Gastroesophageal sphincter (tissue), 4 donors: ENCODE measurements at regions not wholly inside any gene's neighbourhood (a gene's known extent, or its start where the extent isn't known, plus 50 kb on each side); places are given as distances from the start of the nearest gene placed in this dataset.
"Not testable (repeated sequence)": the region's sequence is repeated elsewhere in the genome, so short reads cannot be mapped to it uniquely, and the experiment has no call there.

Source experiments
- ATAC-seq: fragments of 150-250 bp; one replicate; pipeline ENCODE4 v1.9.1; 2016; ENCODE audit warnings: mild to moderate bottlenecking, moderate library complexity
- H3K27ac ChIP-seq, 4 donors: fragments of 200-600 bp; sonication (generic) in 3 of 4; 1 replicate in 3 of 4; 2 replicates in 1 of 4; pipeline ENCODE4 v1.5.1; 2016 to 2019
- H3K27me3 ChIP-seq: fragments of 200-600 bp; sonication (generic); one replicate; pipeline ENCODE4 v1.5.1; 2019
- H3K36me3 ChIP-seq, 2 donors: fragments of 200-600 bp; sonication (generic); one replicate each; pipeline ENCODE4 v1.5.1; 2019; ENCODE audit warnings: control low read depth in 1 of 2
- H3K4me1 ChIP-seq, 3 donors: fragments of 200-600 bp; sonication (generic); 1 replicate in 2 of 3; 2 replicates in 1 of 3; pipeline ENCODE4 v1.5.1; 2016 to 2019; ENCODE audit warnings: control low read depth in 2 of 3
- H3K4me3 ChIP-seq, 2 donors: fragments of 200-600 bp; sonication (generic); one replicate each; pipeline ENCODE4 v1.5.1; 2019; ENCODE audit warnings: mild to moderate bottlenecking in 1 of 2, moderate library complexity in 1 of 2
- H3K9me3 ChIP-seq, 3 donors: fragments of 200-600 bp; sonication (generic); one replicate each; pipeline ENCODE4 v1.5.1; 2017 to 2019; ENCODE audit warnings: control low read depth in 2 of 3
- CTCF ChIP-seq, 4 experiments: fragments of 200-600 bp in 2 of 4; fragments of 450-650 bp in 2 of 4; sonication (generic) in 1 of 4; IDR thresholded peaks; one replicate each; pipeline ENCODE4 v1.5.1; 2017 to 2019; ENCODE audit warnings: antibody characterized with exemption in 4 of 4, mild to moderate bottlenecking in 2 of 4, moderate library complexity in 2 of 4
- EP300 ChIP-seq: sonication (generic); formaldehyde crosslinking; IDR thresholded peaks from one replicate; pipeline ENCODE4 v1.6.1; 2017; ENCODE audit warnings: antibody characterized with exemption, mild to moderate bottlenecking
- POLR2A ChIP-seq, 2 donors: fragments of 450-650 bp; IDR thresholded peaks; one replicate each; pipeline ENCODE4 v1.6.1; 2017; ENCODE audit warnings: antibody characterized with exemption in 2 of 2, mild to moderate bottlenecking in 2 of 2, moderate library complexity in 1 of 2
- POLR2AphosphoS5 ChIP-seq: sonication (generic); formaldehyde crosslinking; IDR thresholded peaks from one replicate; pipeline ENCODE4 v1.6.1; 2017; ENCODE audit warnings: antibody characterized with exemption
- WGBS, 2 donors: methylation state at CpG; one replicate each; pipeline ENCODE4 v1.1.5; 2018; ENCODE audit warnings: low coverage in 1 of 2; 5-methylcytosine and 5-hydroxymethylcytosine counted together

- ATAC-seq, result no peak
- no peaks in the 10 kb centered on the region for H3K27me3 ChIP-seq
- H3K36me3 ChIP-seq, result no peaks in the 10 kb centered on the region
- H3K27ac ChIP-seq, result no peak overlapping the region
- peaks cover 0 to 11% (median 6%) of the 10 kb centered on the region in 3 donors for H3K4me1 ChIP-seq
- WGBS, 2 donors, result 51 to 57% methylated on average over 1 to 4 of the region's 4 CpGs
- H3K9me3 ChIP-seq, result no peaks in the 10 kb centered on the region
- TF ChIP-seq POLR2AphosphoS5, result no peak
- TF ChIP-seq CTCF (IDR thresholded peaks at IDR 0.05), result no peak
- H3K4me3 ChIP-seq, result no peak overlapping the region
Measured at GRCh38 chr21:39073717-39074116, 109.5 kb downstream of the PSMG1 start.

- Histone ChIP-seq H3K27ac (no peak overlapping the region), H3K4me3 (no peak overlapping the region), H3K9me3 (no peaks in the 10 kb centered on the region), H3K36me3 (no peaks in the 10 kb centered on the region), H3K4me1 (peaks cover 0 to 11% (median 6%) of the 10 kb centered on the region in 3 donors), H3K27me3 (no peaks in the 10 kb centered on the region)
- TF ChIP-seq CTCF (IDR thresholded peaks at IDR 0.05), result no peak
- no peak for TF ChIP-seq POLR2AphosphoS5
- no peak for TF ChIP-seq POLR2A (IDR thresholded peaks at IDR 0.05)
- no peak for TF ChIP-seq EP300
- 20 to 58% methylated on average over 3 of the region's 3 CpGs for WGBS, 2 donors
- ATAC-seq, result no peak
Measured at GRCh38 chr21:39073063-39073462, 110.2 kb downstream of the PSMG1 start.

- no peaks in the 10 kb centered on the region for H3K9me3 ChIP-seq
- no peaks in the 10 kb centered on the region for H3K27me3 ChIP-seq
- no peaks in the 10 kb centered on the region for H3K36me3 ChIP-seq
- no peak for TF ChIP-seq POLR2AphosphoS5
- no peak for TF ChIP-seq EP300
- TF ChIP-seq POLR2A (IDR thresholded peaks at IDR 0.05), result no peak
- no peak for TF ChIP-seq CTCF (IDR thresholded peaks at IDR 0.05)
- ATAC-seq, result no peak
- no peak overlapping the region for H3K27ac ChIP-seq
- WGBS, 2 donors, result 83 to 90% methylated on average over 2 of the region's 2 CpGs
- H3K4me1 ChIP-seq, result peaks cover 0 to 12% (median 6%) of the 10 kb centered on the region in 3 donors
- H3K4me3 ChIP-seq, result no peak overlapping the region
Measured at GRCh38 chr21:39072468-39072867, 110.8 kb downstream of the PSMG1 start.

- no peak overlapping the region for H3K27ac ChIP-seq
- 44 to 77% methylated on average over 3 of the region's 4 CpGs for WGBS, 2 donors
Measured at GRCh38 chr21:39071623-39072214, 111.5 kb downstream of the PSMG1 start.

GRCh38 chr21:39069856-39070255 is 113.4 kb downstream of the PSMG1 start:
- WGBS, 2 donors, result 85 to 100% methylated on average over 1 to 3 of the region's 3 CpGs
- not testable (repeated sequence) for H3K27ac ChIP-seq, H3K9me3 ChIP-seq, H3K36me3 ChIP-seq, ATAC-seq, H3K4me3 ChIP-seq, H3K27me3 ChIP-seq
- H3K4me1 ChIP-seq, result peaks cover 0 to 26% (median 6%) of the 10 kb centered on the region in 3 donors

More at GRCh38 chr21:39071623-39072214, 111.5 kb downstream of the PSMG1 start:
- no peaks in the 10 kb centered on the region for H3K36me3 ChIP-seq
- TF ChIP-seq CTCF (IDR thresholded peaks at IDR 0.05) (no peak), POLR2A (IDR thresholded peaks at IDR 0.05) (no peak), EP300 (no peak), POLR2AphosphoS5 (no peak)
- ATAC-seq, result no peak
- H3K27me3 ChIP-seq, result no peaks in the 10 kb centered on the region
- peaks cover 0 to 20% (median 6%) of the 10 kb centered on the region in 3 donors for H3K4me1 ChIP-seq
- H3K4me3 ChIP-seq, result no peak overlapping the region
- no peaks in the 10 kb centered on the region for H3K9me3 ChIP-seq
